Neural cell (in vitro differentiated cells): ENCODE measurements at regions not wholly inside any gene's neighbourhood (a gene's known extent, or its start where the extent isn't known, plus 50 kb on each side); places are given as distances from the start of the nearest gene placed in this dataset.

Experiments used
- H2AFZ ChIP-seq: fragments of 200-600, 300-800 bp; sonication (generic), shearing (Covaris generic); 2 replicates; pipeline ENCODE4 v1.6.0; 2014; ENCODE audit warnings: low read depth, mild to moderate bottlenecking, antibody characterized with exemption, low read length, moderate library complexity
- H3F3A ChIP-seq: fragments of 200-600 bp; shearing (Covaris generic); 2 replicates; pipeline ENCODE4 v1.6.1; 2016; ENCODE audit warnings: mild to moderate bottlenecking, moderate library complexity, mixed read lengths, antibody characterized with exemption, low read length; ENCODE audit not compliant: insufficient read depth, poor library complexity, severe bottlenecking
- H3K27ac ChIP-seq: fragments of 200-600, 300-800 bp; sonication (generic), shearing (Covaris generic); 2 replicates; pipeline ENCODE4 v1.5.1; 2014; ENCODE audit warnings: mild to moderate bottlenecking, low read length, moderate library complexity
- H3K27me3 ChIP-seq: fragments of 300-800, 200-600 bp; sonication (generic), shearing (Covaris generic); 2 replicates; pipeline ENCODE4 v1.6.0; 2014; ENCODE audit warnings: mild to moderate bottlenecking, low read depth, low read length, moderate library complexity; ENCODE audit not compliant: insufficient read depth
- H3K36me3 ChIP-seq: fragments of 300-800, 200-600 bp; sonication (generic), shearing (Covaris generic); 2 replicates; pipeline ENCODE4 v1.5.1; 2014; ENCODE audit warnings: mild to moderate bottlenecking, antibody characterized with exemption, low read length, moderate library complexity; ENCODE audit not compliant: insufficient read depth
- H3K4me2 ChIP-seq: fragments of 300-800, 200-600 bp; sonication (generic), shearing (Covaris generic); 2 replicates; pipeline ENCODE4 v1.6.0; 2014; ENCODE audit warnings: mild to moderate bottlenecking, low read length
- H3K4me3 ChIP-seq: fragments of 300-800, 200-600 bp; sonication (generic), shearing (Covaris generic); 2 replicates; pipeline ENCODE4 v1.5.1; 2014; ENCODE audit warnings: mild to moderate bottlenecking, low read length, moderate library complexity
- H3K79me2 ChIP-seq: fragments of 200-600 bp; shearing (Covaris generic); replicated peaks from 2 replicates; pipeline ENCODE4 v1.6.0; 2014; ENCODE audit warnings: mild to moderate bottlenecking, low read length, moderate library complexity; ENCODE audit not compliant: insufficient read depth
- H3K9ac ChIP-seq: fragments of 300-800, 200-600 bp; sonication (generic), shearing (Covaris generic); 2 replicates; pipeline ENCODE4 v1.6.1; 2016; ENCODE audit warnings: mild to moderate bottlenecking, low read length, mixed read lengths
- H3K9me2 ChIP-seq: fragments of 200-600 bp; shearing (Covaris generic); 2 replicates; pipeline ENCODE4 v1.6.1; 2016; ENCODE audit warnings: mild to moderate bottlenecking, low read length, mixed read lengths; ENCODE audit not compliant: insufficient read depth
- H3K9me3 ChIP-seq: fragments of 200-600, 300-800 bp; sonication (generic), shearing (Covaris generic); 2 replicates; pipeline ENCODE4 v1.6.1; 2016; ENCODE audit warnings: mild to moderate bottlenecking, mixed run types, low read length, moderate library complexity, mixed read lengths
- H4K20me1 ChIP-seq: fragments of 200-600 bp; shearing (Covaris generic); 2 replicates; pipeline ENCODE4 v1.6.1; 2016; ENCODE audit warnings: mild to moderate bottlenecking, mixed run types; ENCODE audit not compliant: insufficient read depth
- EP300 ChIP-seq: fragments of 450-650 bp; conservative IDR thresholded peaks from 2 replicates; pipeline ENCODE4 v1.6.1; 2014; ENCODE audit warnings: antibody characterized with exemption, mild to moderate bottlenecking, moderate library complexity; ENCODE audit not compliant: poor library complexity, severe bottlenecking
- EZH2 ChIP-seq: fragments of 200-600, 300-800 bp; shearing (Covaris generic), sonication (generic); IDR thresholded peaks from 2 replicates; pipeline ENCODE4 v1.6.1; 2014; ENCODE audit warnings: antibody characterized with exemption, low read length, borderline replicate concordance, mild to moderate bottlenecking; ENCODE audit not compliant: insufficient read depth, poor library complexity, severe bottlenecking
- MXI1 ChIP-seq: fragments of 450-650 bp; conservative IDR thresholded peaks from 2 replicates; pipeline ENCODE4 v1.6.1; 2014; ENCODE audit warnings: antibody characterized with exemption, mild to moderate bottlenecking; ENCODE audit not compliant: poor library complexity, severe bottlenecking
- POLR2AphosphoS5 ChIP-seq: IDR thresholded peaks from 2 replicates; pipeline ENCODE4 v1.6.1; 2012
- RAD21 ChIP-seq: fragments of 450-650 bp; conservative IDR thresholded peaks from 2 replicates; pipeline ENCODE4 v1.6.1; 2014; ENCODE audit warnings: antibody characterized with exemption, mild to moderate bottlenecking, moderate library complexity
- SMC3 ChIP-seq: fragments of 450-650 bp; conservative IDR thresholded peaks from 2 replicates; pipeline ENCODE4 v1.6.1; 2014; ENCODE audit warnings: antibody characterized with exemption, mild to moderate bottlenecking, moderate library complexity; ENCODE audit not compliant: poor library complexity
- TAF1 ChIP-seq: IDR thresholded peaks from 2 replicates; pipeline ENCODE4 v1.6.1; 2012; ENCODE audit warnings: low read depth
- TF ChIP-seq, protein P1 (sequence below): fragments of 450-650 bp; IDR thresholded peaks from 2 replicates; pipeline ENCODE4 v1.5.1; 2014; ENCODE audit warnings: antibody characterized with exemption, mild to moderate bottlenecking, moderate library complexity; ENCODE audit not compliant: poor library complexity, severe bottlenecking
- TF ChIP-seq, protein P2 (sequence below): IDR thresholded peaks from 2 replicates; pipeline ENCODE4 v1.6.1; 2012; ENCODE audit warnings: borderline replicate concordance

- H3K36me3 ChIP-seq = no peaks in the 10 kb centered on the region
- H3K27me3 ChIP-seq = no peaks in the 10 kb centered on the region
- no peak overlapping the region for H3K4me3 ChIP-seq
- no peaks in the 10 kb centered on the region for H3K79me2 ChIP-seq
- no peaks in the 10 kb centered on the region for H3K9me3 ChIP-seq
- H4K20me1 ChIP-seq = no peaks in the 10 kb centered on the region
- H3K9ac ChIP-seq = no peak overlapping the region
- no peak overlapping the region for H2AFZ ChIP-seq
- no peaks in the 10 kb centered on the region for H3F3A ChIP-seq
- no peaks in the 10 kb centered on the region for H3K9me2 ChIP-seq
- TF ChIP-seq MXI1 (no peak), TAF1 (no peak), SMC3 (no peak), POLR2AphosphoS5 (no peak), EP300 (no peak), RAD21 (no peak), EZH2 (no peak)
- TF ChIP-seq, protein P1, sequence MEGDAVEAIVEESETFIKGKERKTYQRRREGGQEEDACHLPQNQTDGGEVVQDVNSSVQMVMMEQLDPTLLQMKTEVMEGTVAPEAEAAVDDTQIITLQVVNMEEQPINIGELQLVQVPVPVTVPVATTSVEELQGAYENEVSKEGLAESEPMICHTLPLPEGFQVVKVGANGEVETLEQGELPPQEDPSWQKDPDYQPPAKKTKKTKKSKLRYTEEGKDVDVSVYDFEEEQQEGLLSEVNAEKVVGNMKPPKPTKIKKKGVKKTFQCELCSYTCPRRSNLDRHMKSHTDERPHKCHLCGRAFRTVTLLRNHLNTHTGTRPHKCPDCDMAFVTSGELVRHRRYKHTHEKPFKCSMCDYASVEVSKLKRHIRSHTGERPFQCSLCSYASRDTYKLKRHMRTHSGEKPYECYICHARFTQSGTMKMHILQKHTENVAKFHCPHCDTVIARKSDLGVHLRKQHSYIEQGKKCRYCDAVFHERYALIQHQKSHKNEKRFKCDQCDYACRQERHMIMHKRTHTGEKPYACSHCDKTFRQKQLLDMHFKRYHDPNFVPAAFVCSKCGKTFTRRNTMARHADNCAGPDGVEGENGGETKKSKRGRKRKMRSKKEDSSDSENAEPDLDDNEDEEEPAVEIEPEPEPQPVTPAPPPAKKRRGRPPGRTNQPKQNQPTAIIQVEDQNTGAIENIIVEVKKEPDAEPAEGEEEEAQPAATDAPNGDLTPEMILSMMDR = no peak
- TF ChIP-seq, protein P2, sequence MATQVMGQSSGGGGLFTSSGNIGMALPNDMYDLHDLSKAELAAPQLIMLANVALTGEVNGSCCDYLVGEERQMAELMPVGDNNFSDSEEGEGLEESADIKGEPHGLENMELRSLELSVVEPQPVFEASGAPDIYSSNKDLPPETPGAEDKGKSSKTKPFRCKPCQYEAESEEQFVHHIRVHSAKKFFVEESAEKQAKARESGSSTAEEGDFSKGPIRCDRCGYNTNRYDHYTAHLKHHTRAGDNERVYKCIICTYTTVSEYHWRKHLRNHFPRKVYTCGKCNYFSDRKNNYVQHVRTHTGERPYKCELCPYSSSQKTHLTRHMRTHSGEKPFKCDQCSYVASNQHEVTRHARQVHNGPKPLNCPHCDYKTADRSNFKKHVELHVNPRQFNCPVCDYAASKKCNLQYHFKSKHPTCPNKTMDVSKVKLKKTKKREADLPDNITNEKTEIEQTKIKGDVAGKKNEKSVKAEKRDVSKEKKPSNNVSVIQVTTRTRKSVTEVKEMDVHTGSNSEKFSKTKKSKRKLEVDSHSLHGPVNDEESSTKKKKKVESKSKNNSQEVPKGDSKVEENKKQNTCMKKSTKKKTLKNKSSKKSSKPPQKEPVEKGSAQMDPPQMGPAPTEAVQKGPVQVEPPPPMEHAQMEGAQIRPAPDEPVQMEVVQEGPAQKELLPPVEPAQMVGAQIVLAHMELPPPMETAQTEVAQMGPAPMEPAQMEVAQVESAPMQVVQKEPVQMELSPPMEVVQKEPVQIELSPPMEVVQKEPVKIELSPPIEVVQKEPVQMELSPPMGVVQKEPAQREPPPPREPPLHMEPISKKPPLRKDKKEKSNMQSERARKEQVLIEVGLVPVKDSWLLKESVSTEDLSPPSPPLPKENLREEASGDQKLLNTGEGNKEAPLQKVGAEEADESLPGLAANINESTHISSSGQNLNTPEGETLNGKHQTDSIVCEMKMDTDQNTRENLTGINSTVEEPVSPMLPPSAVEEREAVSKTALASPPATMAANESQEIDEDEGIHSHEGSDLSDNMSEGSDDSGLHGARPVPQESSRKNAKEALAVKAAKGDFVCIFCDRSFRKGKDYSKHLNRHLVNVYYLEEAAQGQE = no peak
- no peak overlapping the region for H3K27ac ChIP-seq
- no peak overlapping the region for H3K4me2 ChIP-seq
Observed at GRCh38 chr9:16265688-16266087, 604.8 kb downstream of the BNC2 start.

DNA sequence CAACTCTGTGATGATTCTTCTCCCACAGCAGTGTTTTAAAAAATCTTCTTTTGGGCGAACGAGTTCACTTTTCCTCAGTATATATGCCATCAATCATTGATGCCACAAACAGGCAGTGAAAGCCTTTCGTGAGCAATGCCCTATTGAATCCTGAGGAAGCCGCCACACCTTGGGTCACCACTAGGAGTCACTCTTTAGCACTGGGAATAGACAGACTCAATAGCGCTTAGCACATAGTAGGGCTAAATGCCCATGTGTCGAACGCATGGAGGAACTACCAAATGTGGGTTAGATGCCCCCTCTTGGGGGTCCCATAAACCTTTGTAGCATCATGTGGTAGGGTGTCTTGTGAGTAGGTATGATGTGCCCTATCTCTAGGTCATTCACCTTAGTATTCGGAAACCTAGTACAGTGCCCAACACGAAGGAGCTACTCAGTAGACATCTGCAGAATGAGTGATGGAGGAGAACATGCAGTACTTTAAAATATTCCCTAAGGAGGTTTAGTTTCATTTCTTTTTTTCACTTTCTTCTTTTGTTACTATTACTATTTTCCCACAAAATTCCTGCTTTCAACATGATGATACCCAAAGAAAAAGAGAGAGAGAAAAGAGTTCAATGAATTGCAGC lies 603.7 kb downstream of the BNC2 start:
- H3K27me3 ChIP-seq = no peaks in the 10 kb centered on the region
- no peak overlapping the region for H3K9ac ChIP-seq
- H3K4me3 ChIP-seq = no peak overlapping the region
- H3K79me2 ChIP-seq = no peaks in the 10 kb centered on the region
- no peak overlapping the region for H3K27ac ChIP-seq
- H3K9me2 ChIP-seq = no peaks in the 10 kb centered on the region
- no peaks in the 10 kb centered on the region for H4K20me1 ChIP-seq
- TF ChIP-seq, protein P2 = no peak
- TF ChIP-seq MXI1 (no peak), SMC3 (no peak), EP300 (no peak), POLR2AphosphoS5 (no peak), TAF1 (no peak), EZH2 (no peak), RAD21 (no peak)
- TF ChIP-seq, protein P1 = no peak
- no peak overlapping the region for H2AFZ ChIP-seq
- no peak overlapping the region for H3K4me2 ChIP-seq
- H3K36me3 ChIP-seq = no peaks in the 10 kb centered on the region
- H3K9me3 ChIP-seq = no peaks in the 10 kb centered on the region
- H3F3A ChIP-seq = no peaks in the 10 kb centered on the region
